ENCODE measurements at regions not wholly inside any gene's neighbourhood (a gene's known extent, or its start where the extent isn't known, plus 50 kb on each side); places are given as distances from the start of the nearest gene placed in this dataset.
"Not testable (repeated sequence)": the region's sequence is repeated elsewhere in the genome, so short reads cannot be mapped to it uniquely, and the experiment has no call there.

GRCh38 chr6:130494729-130495128 is 128.9 kb downstream of the TMEM200A start:
- Histone ChIP-seq H3K4me1 (no peaks in the 10 kb centered on the region), H3K4me3 (no peak overlapping the region), H3K36me3 (no peaks in the 10 kb centered on the region), H3K9me3 (peaks cover 0 to 12% (median 0%) of the 10 kb centered on the region in 3 donors), H3K27me3 (no peaks in the 10 kb centered on the region), H3K27ac (no peak overlapping the region)
- ATAC-seq, result no peak
- 60 to 71% methylated on average over 1 of the region's 1 CpG for WGBS, 2 donors (ENCODE audit: low coverage in 1 of 2)
- TF ChIP-seq EP300 (IDR thresholded peaks at IDR 0.05), result no peak
- no peak for TF ChIP-seq POLR2AphosphoS5 (IDR thresholded peaks at IDR 0.05)
- TF ChIP-seq CTCF (IDR thresholded peaks at IDR 0.05), result no peak
- TF ChIP-seq POLR2A (IDR thresholded peaks at IDR 0.05), result no peak

- Histone ChIP-seq H3K4me3 (no peak overlapping the region), H3K27ac (no peak overlapping the region), H3K36me3 (no peaks in the 10 kb centered on the region), H3K27me3 (no peaks in the 10 kb centered on the region), H3K4me1 (no peaks in the 10 kb centered on the region), H3K9me3 (no peaks in the 10 kb centered on the region)
- TF ChIP-seq POLR2AphosphoS5 (IDR thresholded peaks at IDR 0.05) (no peak), CTCF (IDR thresholded peaks at IDR 0.05) (no peak), EP300 (IDR thresholded peaks at IDR 0.05) (no peak), POLR2A (IDR thresholded peaks at IDR 0.05) (no peak)
- no peak for ATAC-seq
- 93% methylated on average over 3 of the region's 6 CpGs; no CpG with 5 or more reads in 1 of the 2 donors for WGBS, 2 donors (ENCODE audit: low coverage in 1 of 2)
Observed at GRCh38 chr6:130500693-130501092, 134.9 kb downstream of the TMEM200A start.

GRCh38 chr6:130503146-130503545 is 137.3 kb downstream of the TMEM200A start:
- no peak for ATAC-seq
- Histone ChIP-seq H3K4me1 (no peaks in the 10 kb centered on the region), H3K27ac (no peak overlapping the region), H3K9me3 (no peaks in the 10 kb centered on the region), H3K4me3 (no peak overlapping the region), H3K36me3 (no peaks in the 10 kb centered on the region), H3K27me3 (no peaks in the 10 kb centered on the region)
- no peak for TF ChIP-seq EP300 (IDR thresholded peaks at IDR 0.05)

GRCh38 chr6:130505808-130506598 is 140.2 kb downstream of the TMEM200A start:
- TF ChIP-seq POLR2AphosphoS5 (IDR thresholded peaks at IDR 0.05), result no peak
- no peak for TF ChIP-seq EP300 (IDR thresholded peaks at IDR 0.05)
- TF ChIP-seq CTCF (IDR thresholded peaks at IDR 0.05), result no peak
- no peak for TF ChIP-seq POLR2A (IDR thresholded peaks at IDR 0.05)
- no peaks in the 10 kb centered on the region for H3K4me1 ChIP-seq
- no peak overlapping the region for H3K4me3 ChIP-seq
- no peaks in the 10 kb centered on the region for H3K27me3 ChIP-seq
- H3K27ac ChIP-seq, result no peak overlapping the region
- H3K36me3 ChIP-seq, result no peaks in the 10 kb centered on the region
- H3K9me3 ChIP-seq, result no peaks in the 10 kb centered on the region
- no peak for ATAC-seq
- WGBS, 2 donors (ENCODE audit: low coverage in 1 of 2), result 46 to 60% methylated on average over 4 of the region's 4 CpGs

- not testable (repeated sequence) for H3K27ac ChIP-seq, H3K27me3 ChIP-seq, H3K4me1 ChIP-seq, H3K4me3 ChIP-seq, H3K9me3 ChIP-seq, H3K36me3 ChIP-seq, ATAC-seq
- WGBS, 2 donors (ENCODE audit: low coverage in 1 of 2), result 45 to 61% methylated on average over 5 of the region's 5 CpGs
Observed at GRCh38 chr6:130507005-130507665, 141.3 kb downstream of the TMEM200A start.

- no peaks in the 10 kb centered on the region for H3K36me3 ChIP-seq
- H3K4me3 ChIP-seq, result no peak overlapping the region
- H3K27ac ChIP-seq, result no peak overlapping the region
- no peaks in the 10 kb centered on the region for H3K27me3 ChIP-seq
- no peaks in the 10 kb centered on the region for H3K4me1 ChIP-seq
- 35 to 53% methylated on average over 3 to 4 of the region's 4 CpGs for WGBS, 2 donors (ENCODE audit: low coverage in 1 of 2)
- ATAC-seq, result no peak
- TF ChIP-seq CTCF (IDR thresholded peaks at IDR 0.05), result no peak
- no peak for TF ChIP-seq POLR2AphosphoS5 (IDR thresholded peaks at IDR 0.05)
- no peak for TF ChIP-seq EP300 (IDR thresholded peaks at IDR 0.05)
- TF ChIP-seq POLR2A (IDR thresholded peaks at IDR 0.05), result no peak
- no peaks in the 10 kb centered on the region for H3K9me3 ChIP-seq
Observed at GRCh38 chr6:130507666-130508028, 141.8 kb downstream of the TMEM200A start.

All from gastroesophageal sphincter (tissue), 4 donors.